Activated effector memory CD4-positive, alpha-beta T cell treated with anti-CD3 and anti-CD28 coated beads, Interleukin-2, amount 50 U/mL, for 16 hours (primary cell): ENCODE measurements at regions not wholly inside any gene's neighbourhood (a gene's known extent, or its start where the extent isn't known, plus 50 kb on each side); places are given as distances from the start of the nearest gene placed in this dataset.

Source experiments
- DNase-seq: peaks from one replicate; pipeline ENCODE4 v3.0.0-alpha.2; 2020

DNA sequence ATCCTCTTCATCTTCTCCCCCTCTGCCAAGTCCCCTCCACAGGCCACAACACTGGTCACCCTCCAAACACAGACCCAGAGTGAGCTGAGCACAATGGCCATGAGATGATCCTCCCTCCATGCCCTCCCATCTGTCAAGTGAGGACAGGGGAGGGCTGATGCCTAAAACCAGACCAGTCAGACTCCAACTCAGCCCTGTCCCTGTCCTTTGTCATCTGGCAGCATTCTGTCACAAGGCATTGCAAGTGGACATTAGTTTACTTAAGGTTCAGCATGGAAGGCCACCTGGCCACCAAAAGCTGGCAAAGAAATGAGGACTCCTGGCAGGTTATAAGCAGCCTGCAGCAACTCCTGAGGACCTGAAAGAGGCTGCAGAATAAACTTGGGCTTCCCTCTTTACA is 136.2 kb upstream of the SLC30A5 start:
- no peak for DNase-seq

- no peak for DNase-seq
Measured at GRCh38 chr5:68958428-68958827, 135.4 kb upstream of the SLC30A5 start.

DNA sequence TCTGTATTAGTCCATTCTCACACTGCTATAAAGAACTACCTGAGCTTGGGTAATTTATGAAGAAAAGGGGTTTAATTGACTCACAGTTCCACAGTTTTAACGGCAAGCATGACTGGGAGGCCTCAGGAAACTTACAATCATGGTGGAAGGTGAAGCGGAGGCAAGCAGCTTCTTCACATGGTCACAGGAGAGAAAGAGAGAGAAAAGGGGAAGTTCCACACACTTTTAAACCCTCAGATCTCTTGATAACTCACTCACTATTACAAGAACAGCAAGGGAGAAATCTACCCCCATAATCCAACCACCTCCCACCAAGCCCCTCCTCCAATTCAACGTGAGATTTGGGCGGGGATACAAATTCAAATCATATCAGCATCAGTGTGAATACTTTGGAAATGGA is 133.4 kb upstream of the SLC30A5 start:
- DNase-seq: no peak

- DNase-seq: no peak
Measured at GRCh38 chr5:68960961-68961360, 132.9 kb upstream of the SLC30A5 start.

- DNase-seq: no peak
Measured at GRCh38 chr5:68961762-68962161, 132.1 kb upstream of the SLC30A5 start.

DNA sequence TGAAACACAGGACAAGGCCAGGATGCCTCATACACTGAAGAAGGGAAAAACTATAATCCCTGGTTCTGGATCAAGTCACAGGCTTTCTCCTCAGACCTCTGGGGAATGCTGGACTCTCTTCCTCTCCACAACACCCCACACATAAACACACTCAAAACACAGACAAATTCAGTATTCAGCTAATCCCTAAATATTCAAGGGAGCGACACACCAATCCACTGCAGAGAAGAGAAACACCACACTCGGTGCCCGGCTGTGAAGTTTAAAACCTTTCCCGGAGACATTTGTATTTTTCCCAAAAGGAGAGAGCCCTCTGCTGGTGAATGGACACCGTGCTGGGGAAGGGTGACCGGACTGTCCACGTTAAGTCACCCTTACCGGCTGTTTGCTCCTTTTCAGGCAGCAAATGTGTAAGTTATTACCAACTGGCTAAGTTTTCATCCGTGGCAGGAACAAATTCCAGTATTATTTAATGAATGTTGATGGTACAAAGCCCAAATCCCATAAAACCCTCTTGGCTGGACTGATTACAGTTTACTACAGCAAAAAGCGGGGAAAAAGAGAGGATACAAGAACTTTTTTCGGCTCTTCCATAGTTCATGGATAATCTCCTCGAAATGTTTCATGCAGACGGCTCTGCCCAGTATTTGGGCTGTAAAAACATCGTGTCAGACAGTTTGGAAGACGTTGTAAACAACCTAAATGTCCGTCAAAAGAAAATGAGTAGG is 130.9 kb upstream of the SLC30A5 start:
- no peak for DNase-seq

- no peak for DNase-seq
Measured at GRCh38 chr5:68964679-68965078, 129.1 kb upstream of the SLC30A5 start.

DNA sequence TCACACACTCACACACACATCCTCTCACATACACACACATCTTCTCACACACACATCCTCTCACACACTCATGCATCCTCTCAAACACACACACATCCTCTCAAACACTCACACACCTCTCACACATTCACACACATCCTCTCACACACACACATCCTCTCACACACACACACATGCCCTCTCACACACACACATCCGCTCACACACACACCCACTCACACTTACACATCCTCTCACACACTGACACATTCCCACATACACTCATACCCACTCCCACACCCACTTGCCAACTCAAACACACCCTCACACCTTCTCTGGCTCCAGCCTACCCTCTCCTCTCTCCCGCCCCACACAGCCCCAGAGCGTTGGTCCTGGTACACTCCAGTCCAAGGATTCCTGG is 127.9 kb upstream of the SLC30A5 start:
- DNase-seq: no peak

DNA sequence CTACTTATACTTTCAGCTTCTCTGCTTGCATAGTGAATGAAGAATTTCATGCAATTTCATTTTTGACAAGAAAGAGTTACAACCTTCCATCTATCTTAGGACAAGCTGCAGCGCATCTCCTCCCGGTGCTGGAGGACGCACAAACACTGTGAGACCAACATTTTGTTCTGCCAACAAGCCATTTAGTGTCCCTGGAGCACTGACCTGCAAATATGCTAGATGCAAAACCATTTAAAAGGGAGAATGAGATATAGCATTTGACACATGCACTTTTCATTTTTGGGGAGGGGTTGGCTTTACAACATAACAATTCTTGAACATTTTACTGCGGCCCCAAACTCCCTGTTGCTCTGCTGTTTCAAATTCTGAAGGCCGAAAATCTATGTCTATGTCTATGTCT is 127.2 kb upstream of the SLC30A5 start:
- no peak for DNase-seq

GRCh38 chr5:68968429-68968828 is 125.4 kb upstream of the SLC30A5 start:
- no peak for DNase-seq

DNA sequence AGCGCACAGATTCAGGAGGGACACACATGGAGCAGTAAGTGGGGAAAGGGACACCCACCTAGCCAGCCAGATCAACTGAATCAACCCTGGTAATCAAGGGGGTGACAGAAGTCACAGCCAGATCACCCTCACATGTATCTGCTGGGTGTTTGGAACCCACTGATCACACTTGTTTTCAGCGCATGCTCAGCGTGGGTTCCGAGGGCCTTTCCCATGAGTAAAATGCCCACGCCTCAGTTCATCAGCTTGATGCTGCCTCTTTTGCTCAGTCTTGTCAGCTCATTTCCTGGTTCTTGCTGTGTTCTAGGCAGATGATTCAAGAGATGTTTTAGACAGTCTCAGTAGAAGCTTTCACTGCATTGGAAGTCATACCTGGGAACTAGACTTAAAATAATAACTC is 123.2 kb upstream of the SLC30A5 start:
- no peak for DNase-seq

DNA sequence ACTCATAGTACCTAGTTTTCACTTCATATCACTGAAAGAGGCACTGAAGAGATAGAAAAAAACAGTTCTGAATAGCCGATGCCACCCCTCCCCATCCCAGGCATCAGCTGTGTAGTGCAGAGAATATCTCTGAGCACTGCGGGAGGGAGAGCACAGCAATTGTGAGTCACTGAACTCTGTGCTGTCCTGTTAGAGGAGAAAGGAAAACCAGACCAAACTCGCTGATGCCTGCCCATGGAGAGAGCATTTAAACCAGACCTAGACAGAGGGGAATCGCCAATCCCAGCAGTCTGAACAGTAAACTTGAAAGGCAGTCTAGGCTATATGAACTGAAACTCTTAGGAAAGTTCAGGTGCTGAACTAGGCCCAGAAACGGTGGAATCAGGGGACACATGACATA is 120.1 kb upstream of the SLC30A5 start:
- no peak for DNase-seq

DNA sequence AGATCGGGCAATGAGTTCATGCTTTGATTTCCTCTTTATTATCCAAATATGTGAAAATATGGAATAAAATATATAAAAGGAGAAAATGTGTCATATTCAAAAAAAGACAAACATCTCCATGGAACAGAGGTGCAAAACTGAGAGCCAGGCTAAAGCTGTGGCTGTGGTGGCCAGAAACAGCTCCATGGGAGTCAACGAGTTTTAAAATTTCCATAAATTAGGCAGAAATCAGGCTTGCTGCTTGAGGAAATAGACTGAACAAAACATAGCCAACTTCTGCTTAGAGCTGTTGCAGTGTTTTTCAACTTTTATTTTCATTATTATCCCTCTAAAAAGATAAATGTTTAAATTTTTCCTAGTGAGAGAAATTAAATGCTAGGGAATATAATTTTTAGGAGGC is 110.8 kb upstream of the SLC30A5 start:
- no peak for DNase-seq

DNA sequence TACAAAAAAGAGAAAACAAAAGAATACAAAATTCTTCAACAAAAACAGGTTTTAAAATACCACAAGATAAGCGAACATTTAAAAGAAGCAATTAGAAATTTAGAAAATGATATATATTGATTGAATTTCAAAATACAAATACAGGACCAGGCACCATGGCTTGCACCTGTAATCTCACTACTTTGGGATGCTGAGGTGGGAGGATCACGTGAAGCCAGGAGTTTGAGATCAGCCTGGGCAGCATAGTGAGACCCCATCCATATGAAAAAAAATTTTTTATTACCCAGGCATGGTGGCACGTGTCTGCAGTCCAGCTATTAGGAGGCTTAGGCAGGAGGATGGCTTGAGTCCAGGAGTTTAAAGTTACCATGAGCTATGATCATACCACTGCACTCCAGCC is 109.9 kb upstream of the SLC30A5 start:
- no peak for DNase-seq

DNA sequence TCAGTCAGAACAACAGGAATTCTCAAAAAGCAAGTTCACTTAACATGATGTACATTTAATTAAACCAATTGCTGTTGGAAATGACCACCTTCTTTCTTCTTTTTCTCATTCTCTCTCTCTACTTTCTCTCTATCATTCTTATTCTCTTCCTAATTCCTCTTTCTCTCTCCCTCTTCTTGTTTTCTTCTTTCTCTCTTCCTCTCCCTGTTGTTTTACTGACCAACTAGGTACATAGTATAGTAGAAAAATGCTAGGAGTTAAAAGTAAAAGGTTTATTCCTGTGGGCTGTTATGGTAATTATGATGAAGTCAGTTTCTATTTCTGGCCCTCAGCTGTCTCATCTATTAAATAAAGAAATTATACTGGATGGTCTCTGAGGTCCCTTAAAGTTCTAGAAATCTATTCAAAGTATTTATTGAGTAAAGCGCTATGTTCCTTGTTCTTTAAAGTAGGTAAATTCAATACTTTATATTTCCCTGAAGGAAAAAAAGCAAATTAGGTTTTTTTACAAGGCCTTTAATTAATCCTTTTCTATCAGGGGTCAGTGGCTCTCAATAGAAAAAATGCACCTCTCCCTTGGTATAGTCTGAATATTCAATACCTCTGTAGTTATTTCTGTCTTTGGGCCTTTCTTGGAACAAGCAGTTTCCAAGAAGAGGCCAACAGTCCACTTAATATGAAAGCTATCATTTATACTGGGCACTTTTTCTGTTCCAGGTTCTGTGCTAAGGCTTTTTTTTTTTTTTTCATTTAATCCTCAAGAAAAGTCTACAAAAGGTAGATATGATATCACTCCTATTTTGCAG is 102.3 kb upstream of the SLC30A5 start:
- DNase-seq: no peak

- DNase-seq: no peak
Measured at GRCh38 chr5:68994645-68995044, 99.2 kb upstream of the SLC30A5 start.

GRCh38 chr5:68995845-68996545 is 97.8 kb upstream of the SLC30A5 start:
- no peak for DNase-seq

- no peak for DNase-seq
Measured at GRCh38 chr5:68999181-68999580, 94.6 kb upstream of the SLC30A5 start.

GRCh38 chr5:69000216-69000919 is 93.4 kb upstream of the SLC30A5 start:
- no peak for DNase-seq

- DNase-seq: no peak
Measured at GRCh38 chr5:69000949-69001348, 92.9 kb upstream of the SLC30A5 start.

GRCh38 chr5:69001627-69002026 is 92.2 kb upstream of the SLC30A5 start:
- DNase-seq: no peak

DNA sequence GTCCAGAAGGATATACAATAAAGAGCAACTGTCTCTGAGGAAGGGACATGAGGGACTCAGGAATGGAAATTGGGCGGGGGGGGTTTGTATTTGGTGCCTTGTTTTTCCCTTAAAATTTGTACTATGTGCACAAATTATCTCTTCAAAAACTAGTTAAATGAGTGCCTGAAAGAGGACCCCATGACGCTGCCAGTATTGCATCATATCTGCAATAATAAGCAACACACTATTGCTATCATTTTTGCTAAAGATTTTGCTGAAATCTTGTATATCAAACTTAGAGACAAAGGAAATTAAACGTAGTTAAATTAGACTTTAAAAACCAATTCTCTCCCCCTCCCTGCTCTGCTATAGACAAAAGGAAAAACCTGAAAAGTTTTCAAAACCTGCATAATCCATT is 89.7 kb upstream of the SLC30A5 start:
- no peak for DNase-seq

GRCh38 chr5:69004676-69005075 is 89.1 kb upstream of the SLC30A5 start:
- no peak for DNase-seq
